SU-DHL-6 (cell line): ENCODE measurements at regions not wholly inside any gene's neighbourhood (a gene's known extent, or its start where the extent isn't known, plus 50 kb on each side); places are given as distances from the start of the nearest gene placed in this dataset.

Source experiments
- EZH2phosphoT487 ChIP-seq: fragments of 200-600 bp; sonication (generic), shearing (Covaris generic); conservative IDR thresholded peaks from 2 replicates; pipeline ENCODE4 v1.6.1; 2018; ENCODE audit warnings: mild to moderate bottlenecking, antibody characterized with exemption, low read length, moderate library complexity, mixed read lengths
- TF ChIP-seq, protein P1 (sequence below): fragments of 200-600 bp; sonication (generic); IDR thresholded peaks from one replicate; pipeline ENCODE4 v1.5.1; 2017; ENCODE audit warnings: antibody characterized with exemption, mild to moderate bottlenecking, low read length, moderate library complexity; ENCODE audit not compliant: insufficient read depth, poor library complexity, severe bottlenecking

DNA sequence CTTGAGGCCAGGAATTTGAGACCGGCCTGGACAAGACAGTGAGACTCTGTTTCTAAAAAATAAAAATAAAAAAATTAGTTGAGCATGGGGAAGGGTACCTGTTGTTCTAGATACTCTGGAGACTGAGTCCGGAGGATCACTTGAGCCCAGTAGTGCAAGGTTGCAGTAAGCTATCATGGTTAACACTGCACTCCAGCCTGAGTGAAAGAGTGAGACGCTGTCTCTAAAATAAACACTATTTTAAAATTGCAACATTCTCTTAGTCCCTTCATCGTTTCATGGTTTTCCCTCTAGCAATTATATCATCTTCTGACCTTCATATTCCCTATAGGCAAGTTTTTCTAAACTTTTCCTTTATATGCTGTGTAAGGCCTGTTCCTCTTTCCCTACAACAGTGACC is 248.5 kb downstream of the VAPA start:
- TF ChIP-seq, protein P1, sequence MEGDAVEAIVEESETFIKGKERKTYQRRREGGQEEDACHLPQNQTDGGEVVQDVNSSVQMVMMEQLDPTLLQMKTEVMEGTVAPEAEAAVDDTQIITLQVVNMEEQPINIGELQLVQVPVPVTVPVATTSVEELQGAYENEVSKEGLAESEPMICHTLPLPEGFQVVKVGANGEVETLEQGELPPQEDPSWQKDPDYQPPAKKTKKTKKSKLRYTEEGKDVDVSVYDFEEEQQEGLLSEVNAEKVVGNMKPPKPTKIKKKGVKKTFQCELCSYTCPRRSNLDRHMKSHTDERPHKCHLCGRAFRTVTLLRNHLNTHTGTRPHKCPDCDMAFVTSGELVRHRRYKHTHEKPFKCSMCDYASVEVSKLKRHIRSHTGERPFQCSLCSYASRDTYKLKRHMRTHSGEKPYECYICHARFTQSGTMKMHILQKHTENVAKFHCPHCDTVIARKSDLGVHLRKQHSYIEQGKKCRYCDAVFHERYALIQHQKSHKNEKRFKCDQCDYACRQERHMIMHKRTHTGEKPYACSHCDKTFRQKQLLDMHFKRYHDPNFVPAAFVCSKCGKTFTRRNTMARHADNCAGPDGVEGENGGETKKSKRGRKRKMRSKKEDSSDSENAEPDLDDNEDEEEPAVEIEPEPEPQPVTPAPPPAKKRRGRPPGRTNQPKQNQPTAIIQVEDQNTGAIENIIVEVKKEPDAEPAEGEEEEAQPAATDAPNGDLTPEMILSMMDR: no peak
- TF ChIP-seq EZH2phosphoT487: no peak
